Kidney capillary endothelial cell (primary cell): ENCODE measurements at regions not wholly inside any gene's neighbourhood (a gene's known extent, or its start where the extent isn't known, plus 50 kb on each side); places are given as distances from the start of the nearest gene placed in this dataset.

Source experiments
- DNase-seq: peaks from one replicate; pipeline ENCODE4 v3.0.0-alpha.2; 2018; ENCODE audit warnings: low spot score

- DNase-seq = no peak
Measured at GRCh38 chr22:49025791-49026493, 801.7 kb downstream of the BRD1 start.

- DNase-seq = no peak
Measured at GRCh38 chr22:49024775-49025440, 802.8 kb downstream of the BRD1 start.

DNA sequence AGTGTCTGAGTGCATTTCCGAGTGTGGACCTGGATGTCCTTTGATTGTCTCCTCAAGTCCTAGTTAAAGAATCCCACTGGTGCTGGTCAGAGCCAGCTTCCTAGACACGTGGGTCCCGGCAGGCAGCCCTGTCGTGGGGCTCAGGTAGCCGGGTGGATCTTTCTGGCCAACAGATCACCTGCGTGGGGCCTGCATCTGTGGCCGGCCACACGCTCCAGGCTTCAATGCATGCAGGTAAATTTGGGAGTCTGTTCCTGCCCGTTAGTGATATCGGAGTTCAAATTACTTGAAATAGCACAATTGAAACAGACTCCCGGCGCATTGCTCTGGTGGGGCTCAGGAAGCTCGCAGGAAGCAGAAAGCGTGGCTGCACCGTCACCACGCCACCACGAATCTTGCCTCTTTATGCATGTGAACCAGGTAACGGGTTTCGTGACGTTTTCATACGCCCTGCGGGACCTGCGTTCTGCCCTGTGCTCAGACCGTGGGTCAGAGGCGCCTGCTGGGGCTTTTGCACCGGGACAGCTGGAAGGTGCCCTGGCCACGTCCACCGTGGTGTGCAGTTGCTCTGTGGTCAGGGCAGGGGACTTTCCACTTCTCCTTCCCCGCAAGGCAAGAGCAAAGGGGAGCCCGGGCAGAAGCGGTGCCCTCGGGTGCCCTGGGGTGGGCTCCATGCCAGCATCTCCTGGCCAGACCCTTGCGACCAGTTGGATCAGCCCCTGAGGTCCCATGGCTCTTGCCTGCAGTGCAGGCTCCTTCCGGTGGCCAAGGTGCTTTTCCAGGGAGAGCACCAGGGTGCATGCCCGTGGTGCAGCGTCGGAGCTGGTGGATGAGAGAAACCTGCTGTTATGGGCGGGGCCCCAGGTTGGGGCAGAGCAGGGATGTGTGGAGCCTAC is 803.5 kb downstream of the BRD1 start:
- no peak for DNase-seq

DNA sequence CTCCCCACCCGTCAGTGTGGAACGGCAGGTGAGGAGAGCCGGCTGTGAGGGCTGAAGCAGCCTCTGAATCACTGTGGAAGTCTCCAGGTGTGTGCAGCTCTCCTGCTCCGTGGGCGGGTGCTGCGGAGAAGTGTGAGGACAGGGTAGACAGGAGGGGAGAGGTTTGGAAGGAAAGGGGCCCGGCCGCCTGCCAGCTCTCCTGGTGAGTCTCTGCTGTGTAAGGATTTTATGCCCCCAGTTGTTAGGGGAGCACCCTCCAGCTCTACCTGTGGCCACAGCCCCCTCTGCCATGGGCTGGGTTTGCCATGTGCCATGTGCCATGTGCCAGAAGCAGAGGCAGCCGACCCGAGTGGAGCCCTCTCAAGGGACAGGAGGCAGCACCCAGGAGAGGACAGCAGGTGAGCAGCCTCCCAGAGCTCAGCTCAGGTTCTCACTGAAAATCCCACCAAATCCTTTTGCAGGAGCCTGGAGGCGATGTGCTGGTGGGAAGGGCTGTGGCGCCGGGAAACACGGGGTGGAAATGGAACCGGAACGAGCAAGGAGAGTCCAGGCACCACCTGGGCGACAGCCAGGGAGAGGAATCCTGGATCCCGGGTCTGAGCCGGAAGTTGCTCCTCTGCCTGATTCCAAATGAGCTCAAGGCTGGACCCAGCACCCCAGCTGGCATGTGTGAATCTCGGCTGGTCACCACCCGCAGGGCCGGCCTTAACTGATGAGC is 804.4 kb downstream of the BRD1 start:
- no peak for DNase-seq

DNA sequence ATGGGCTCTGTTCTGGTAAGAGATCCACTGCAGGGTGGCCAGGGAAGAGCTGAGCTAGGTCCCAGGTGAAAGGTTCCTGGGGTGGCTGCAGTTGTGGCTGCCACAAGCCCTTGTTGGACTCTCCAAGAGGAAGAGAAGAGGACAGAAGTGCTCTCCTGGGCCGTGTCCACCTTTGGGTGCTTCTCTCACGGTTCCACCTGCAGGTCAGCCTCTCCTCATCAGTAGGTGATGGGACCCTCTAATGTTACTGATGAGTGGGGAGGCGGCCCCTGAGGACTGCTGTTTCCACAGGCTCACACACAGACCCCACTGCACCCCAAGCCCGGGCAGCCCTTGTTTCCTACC is 804.9 kb downstream of the BRD1 start:
- no peak for DNase-seq

- no peak for DNase-seq
Measured at GRCh38 chr22:49021926-49022815, 805.5 kb downstream of the BRD1 start.

GRCh38 chr22:49021131-49021925 is 806.3 kb downstream of the BRD1 start:
- no peak for DNase-seq

- no peak for DNase-seq
Measured at GRCh38 chr22:49019737-49020713, 807.6 kb downstream of the BRD1 start.

DNA sequence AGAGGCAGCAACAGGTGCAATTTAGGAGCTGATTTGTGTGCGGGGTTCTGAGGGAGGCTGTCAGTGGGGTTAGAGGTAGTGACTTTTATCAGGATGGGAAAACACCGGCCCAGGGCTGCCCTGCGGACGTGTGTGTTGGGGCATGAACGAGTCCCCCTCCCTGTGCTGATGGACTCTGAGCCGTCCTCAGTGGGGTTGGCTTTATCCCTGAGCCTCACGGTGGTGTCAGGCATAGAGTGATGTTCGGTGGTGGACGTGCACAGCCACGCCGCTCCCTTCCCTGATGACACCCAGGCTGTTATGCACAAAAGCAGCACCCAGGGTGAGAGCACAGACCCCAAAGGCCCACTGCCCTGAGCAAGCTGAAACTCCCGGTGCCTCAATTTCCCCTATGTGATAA is 809.1 kb downstream of the BRD1 start:
- no peak for DNase-seq

GRCh38 chr22:49017482-49018329 is 810.0 kb downstream of the BRD1 start:
- DNase-seq = no peak

DNA sequence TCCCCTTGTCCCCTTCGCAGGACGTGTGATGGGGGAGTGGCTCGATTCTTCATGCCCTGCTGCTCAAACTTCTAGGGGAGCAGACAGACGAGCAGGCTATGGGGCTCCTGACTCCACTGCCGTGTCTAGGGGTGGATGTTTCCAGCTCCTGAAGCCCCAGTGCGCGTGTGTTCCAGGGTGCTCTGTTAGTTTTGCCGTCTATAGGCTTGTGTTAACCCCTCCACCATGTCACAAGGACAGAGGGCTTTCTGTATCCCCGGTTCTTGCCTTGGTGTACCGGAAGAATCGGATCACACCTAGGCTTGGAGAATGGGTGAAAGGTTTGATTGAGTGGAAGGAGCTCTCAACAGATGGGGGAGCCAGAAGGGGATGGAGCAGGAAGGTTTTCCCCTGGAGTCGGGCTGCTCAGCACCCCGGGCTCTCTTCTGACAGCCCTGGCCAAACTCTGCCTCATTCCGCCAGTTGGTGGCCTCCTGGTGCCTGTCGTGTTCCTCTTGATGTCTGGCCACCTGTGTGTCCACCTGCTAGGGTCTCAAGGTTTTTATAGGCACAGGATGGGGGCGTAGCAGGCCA is 810.7 kb downstream of the BRD1 start:
- DNase-seq = no peak

DNA sequence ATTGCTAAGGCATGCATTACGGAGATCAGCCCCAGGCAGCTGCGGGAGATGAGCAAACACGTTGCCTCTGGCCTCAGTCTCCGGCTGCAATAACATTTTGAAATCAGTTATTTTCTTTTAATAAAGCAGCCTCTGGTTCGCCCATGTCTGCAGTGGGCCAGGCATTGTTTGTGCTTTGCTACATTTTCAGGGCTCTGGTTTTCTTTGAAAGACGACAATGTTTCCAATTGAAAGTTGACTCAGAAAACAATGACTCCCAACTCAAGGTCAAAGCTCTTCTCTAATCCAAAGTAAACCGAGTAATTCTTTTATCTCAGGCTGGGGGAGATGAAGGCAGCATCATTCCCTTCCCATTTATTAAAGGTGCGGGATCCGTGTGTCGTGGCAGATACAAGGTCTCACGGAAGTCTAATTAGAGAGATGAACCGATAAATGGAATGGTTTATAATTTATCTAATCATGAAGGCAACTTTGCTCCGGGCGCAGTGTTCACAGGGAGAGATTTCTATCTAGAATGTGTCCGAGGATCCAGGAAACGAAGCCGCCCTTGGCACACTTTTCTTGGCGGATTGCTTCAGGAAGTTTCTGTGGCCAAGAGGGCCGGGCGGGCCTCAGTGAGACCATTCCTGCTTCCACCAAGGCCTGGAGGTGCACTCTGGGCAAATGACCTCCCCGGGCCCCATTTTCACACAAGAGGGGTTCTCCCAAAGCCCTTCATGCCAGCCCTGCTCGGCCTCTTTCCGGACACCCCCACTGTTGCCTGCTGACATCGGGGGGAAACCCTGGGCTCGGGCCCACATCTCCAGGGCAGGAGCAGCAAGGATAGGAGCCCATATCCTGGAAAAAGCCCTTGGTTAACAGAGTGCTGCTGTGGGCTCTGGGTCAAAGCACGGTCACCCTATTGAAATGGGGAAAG is 811.4 kb downstream of the BRD1 start:
- DNase-seq = no peak

GRCh38 chr22:49015459-49015858 is 812.2 kb downstream of the BRD1 start:
- no peak for DNase-seq

DNA sequence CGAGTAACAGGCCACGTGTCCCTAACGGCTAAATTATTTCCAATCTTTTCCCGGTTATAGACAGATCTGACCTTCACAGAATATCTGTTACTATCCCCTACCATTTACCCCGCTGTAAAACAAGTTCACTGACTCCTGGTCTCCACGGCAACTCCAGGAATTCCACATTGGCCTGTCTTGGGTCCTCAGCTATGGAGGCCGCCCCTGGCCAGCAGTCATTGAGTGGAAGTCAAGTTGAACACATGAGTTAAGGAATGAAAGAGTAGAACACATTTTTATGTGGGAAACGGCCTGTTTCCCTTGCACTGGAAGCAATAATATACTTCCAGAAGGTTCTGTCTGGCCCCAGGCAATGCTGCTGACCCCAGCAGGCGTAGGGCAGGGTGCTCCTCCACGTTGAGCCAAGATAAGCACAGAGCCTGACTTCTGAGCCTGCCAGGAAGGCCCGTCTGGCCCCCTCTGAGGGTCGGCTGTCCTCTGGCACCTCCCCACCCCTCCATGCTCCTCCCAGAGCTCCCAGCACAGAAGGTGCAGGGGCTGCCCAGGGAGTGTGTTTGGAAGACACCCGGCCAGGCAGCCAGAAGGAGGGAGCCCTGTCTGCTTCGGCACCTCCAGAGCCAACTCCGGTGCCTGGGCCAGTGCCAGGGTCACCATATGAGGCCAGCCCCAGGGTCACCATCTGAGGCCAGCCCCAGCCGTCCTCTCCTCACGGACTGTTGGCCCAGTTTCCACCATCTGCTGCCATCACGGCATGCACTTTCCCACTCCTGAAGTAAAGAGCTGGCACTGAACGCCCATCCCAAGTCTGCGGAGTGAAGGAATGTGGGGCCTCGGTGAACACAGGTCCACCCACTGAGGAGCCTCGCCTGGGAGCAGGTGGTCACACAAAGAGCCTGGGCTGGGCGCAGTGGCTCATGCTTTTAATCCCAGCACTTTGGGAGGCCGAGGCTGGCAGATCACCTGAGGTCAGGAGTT is 813.2 kb downstream of the BRD1 start:
- no peak for DNase-seq

DNA sequence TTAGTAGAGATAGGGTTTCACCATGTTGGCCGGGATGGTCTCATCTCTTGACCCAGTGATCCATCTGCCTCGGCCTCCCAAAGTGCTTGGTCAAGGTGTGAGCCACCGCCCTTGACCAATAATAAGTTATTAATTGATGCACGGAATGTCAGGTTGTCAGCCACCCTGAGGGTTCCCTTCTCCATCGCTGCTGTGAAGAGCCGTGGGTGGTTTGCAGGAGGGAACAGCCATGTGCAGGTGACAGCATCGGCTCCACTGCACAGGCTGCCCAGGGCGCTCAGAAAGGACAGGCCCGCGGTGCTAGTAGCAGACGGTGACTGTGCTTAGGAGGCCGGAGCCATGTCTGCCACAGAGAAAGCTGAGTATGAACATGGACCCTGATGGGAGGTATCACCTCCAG is 814.0 kb downstream of the BRD1 start:
- no peak for DNase-seq
